Frontal cortex (tissue), 4 donors: ENCODE measurements at regions not wholly inside any gene's neighbourhood (a gene's known extent, or its start where the extent isn't known, plus 50 kb on each side); places are given as distances from the start of the nearest gene placed in this dataset. TPM values are rescaled to one million over a fixed set of nuclear protein-coding genes. Genes with fewer than 3 reads are reported as not detected.

ENCODE experiments used
- DNase-seq, 2 donors: peaks; one replicate each; pipeline ENCODE4 v3.0.0; 2012; ENCODE audit warnings: low spot score in 2 of 2
- FAIRE-seq: peaks from 2 replicates; lab custom pipeline; 2012; peaks lifted over from hg19 to GRCh38; lab: Jason Lieb, UNC
- small RNA-seq: library from RNA; depleted of rRNA; stranded (forward); fragments of <200 nt; gene quantifications from one replicate; pipeline ENCODE3, GENCODE V24; 2014
- donor health status: control.
- donor health status: control.
- donor health status: control.

- FAIRE-seq (no peak), DNase-seq (no peak)
These were observed 67.4 kb upstream of the ZNF804A start for GRCh38 chr2:184530959-184531358.

GRCh38 chr2:184532551-184532950 lies 65.8 kb upstream of the ZNF804A start:
- FAIRE-seq (no peak), DNase-seq (no peak)

GRCh38 chr2:184534986-184535385 lies 63.3 kb upstream of the ZNF804A start:
- DNase-seq: no peak
- no peak for FAIRE-seq

GRCh38 chr2:184540246-184540789 lies 58.0 kb upstream of the ZNF804A start:
- DNase-seq (no peak), FAIRE-seq (no peak)

- DNase-seq: no peak
- FAIRE-seq: no peak
These were observed 56.7 kb upstream of the ZNF804A start for GRCh38 chr2:184541591-184541990.

GRCh38 chr2:184543832-184544231 lies 54.5 kb upstream of the ZNF804A start:
- no peak for FAIRE-seq

More at GRCh38 chr2:184543832-184544231, 54.5 kb upstream of the ZNF804A start:
- DNase-seq: no peak

Small RNAs in the stretch of these regions (small RNA-seq; reads per million reads assigned to genes)
- not detected for gene MIR548AE1
